ENCODE measurements at regions not wholly inside any gene's neighbourhood (a gene's known extent, or its start where the extent isn't known, plus 50 kb on each side); places are given as distances from the start of the nearest gene placed in this dataset.

DNA sequence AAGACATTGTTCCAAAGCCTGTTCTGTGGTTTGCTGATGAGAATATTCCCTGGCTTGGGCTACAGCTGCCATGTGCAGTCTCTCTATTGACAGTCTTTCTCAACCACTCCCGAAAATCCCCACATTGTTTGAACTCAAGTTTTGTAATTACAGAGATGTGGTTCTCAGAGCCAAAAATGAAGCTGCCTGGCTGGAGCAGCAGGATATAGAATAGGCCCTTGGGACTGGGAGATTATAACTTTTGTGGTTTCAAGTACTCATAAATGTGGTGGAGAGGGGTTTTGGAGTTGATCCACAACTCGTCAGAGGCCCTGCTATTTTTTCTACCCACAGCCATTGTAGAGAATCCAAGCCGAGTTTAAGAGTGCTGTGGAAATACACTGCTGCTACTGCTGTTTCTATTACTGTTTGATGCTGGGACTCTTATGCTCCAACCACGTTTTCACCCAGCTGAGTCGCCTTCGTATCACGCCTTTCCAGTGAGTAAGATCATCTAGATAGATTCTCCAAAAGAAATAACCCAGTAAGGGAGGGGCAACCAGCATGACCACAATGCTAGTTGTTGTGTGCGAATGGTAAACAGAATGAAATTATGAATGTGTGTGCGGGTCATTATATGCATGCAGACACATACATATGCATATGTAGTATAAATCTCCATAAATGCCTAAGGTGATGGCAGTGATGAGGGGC lies 57.1 kb upstream of the ATXN3L start (continued):
- TF ChIP-seq MXI1 (IDR thresholded peaks at IDR 0.05; ENCODE audit: low read depth, low read length) (no peak), BHLHE40 (IDR thresholded peaks at IDR 0.05; ENCODE audit: borderline replicate concordance in 1 of 2, low read depth in 2 of 2, low read length in 1 of 2) (peak in 1 of 2 experiments; percentile 6; a peak in 1 of 4 replicates), BMI1 (IDR thresholded peaks at IDR 0.05; ENCODE audit: borderline replicate concordance) (no peak), IKZF2 (IDR thresholded peaks at IDR 0.05) (peak; percentile 73 to 77), MTA2 (IDR thresholded peaks at IDR 0.05; ENCODE audit: low read depth) (peak; percentile 23; the same call in 1 of the 2 replicates), MEF2B (IDR thresholded peaks at IDR 0.05; ENCODE audit: partially characterized antibody, poor library complexity, severe bottlenecking) (peak; percentile 47), JUND (IDR thresholded peaks at IDR 0.05; ENCODE audit: low read depth, low read length) (no peak), NFIC (IDR thresholded peaks at IDR 0.05; ENCODE audit: low read depth, low read length) (peak; percentile 66), SUZ12 (IDR thresholded peaks at IDR 0.05; ENCODE audit: unreplicated experiment) (no peak), CREM (IDR thresholded peaks at IDR 0.05; ENCODE audit: low read depth) (no peak), RUNX3 (IDR thresholded peaks at IDR 0.05; ENCODE audit: low read length) (peak; percentile 81), TCF12 (IDR thresholded peaks at IDR 0.05; ENCODE audit: low read depth, low read length) (no peak), YBX1 (IDR thresholded peaks at IDR 0.05) (no peak), IKZF1 (conservative IDR thresholded peaks at IDR 0.05) (peak; percentile 78), RBBP5 (conservative IDR thresholded peaks at IDR 0.05) (no peak), HCFC1 (IDR thresholded peaks at IDR 0.05; ENCODE audit: low read length) (no peak), TARDBP (IDR thresholded peaks at IDR 0.05; ENCODE audit: borderline replicate concordance) (no peak), CBFB (IDR thresholded peaks at IDR 0.05; ENCODE audit: low read depth) (no peak), TCF3 (IDR thresholded peaks at IDR 0.05; ENCODE audit: borderline replicate concordance, insufficient read depth, low read depth, low read length) (no peak)
- TF ChIP-seq, protein P1, sequence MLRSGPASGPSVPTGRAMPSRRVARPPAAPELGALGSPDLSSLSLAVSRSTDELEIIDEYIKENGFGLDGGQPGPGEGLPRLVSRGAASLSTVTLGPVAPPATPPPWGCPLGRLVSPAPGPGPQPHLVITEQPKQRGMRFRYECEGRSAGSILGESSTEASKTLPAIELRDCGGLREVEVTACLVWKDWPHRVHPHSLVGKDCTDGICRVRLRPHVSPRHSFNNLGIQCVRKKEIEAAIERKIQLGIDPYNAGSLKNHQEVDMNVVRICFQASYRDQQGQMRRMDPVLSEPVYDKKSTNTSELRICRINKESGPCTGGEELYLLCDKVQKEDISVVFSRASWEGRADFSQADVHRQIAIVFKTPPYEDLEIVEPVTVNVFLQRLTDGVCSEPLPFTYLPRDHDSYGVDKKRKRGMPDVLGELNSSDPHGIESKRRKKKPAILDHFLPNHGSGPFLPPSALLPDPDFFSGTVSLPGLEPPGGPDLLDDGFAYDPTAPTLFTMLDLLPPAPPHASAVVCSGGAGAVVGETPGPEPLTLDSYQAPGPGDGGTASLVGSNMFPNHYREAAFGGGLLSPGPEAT (IDR thresholded peaks at IDR 0.05; ENCODE audit: low read depth), result peak; percentile 74; the same call in 1 of the 2 replicates
- TF ChIP-seq, protein P2, sequence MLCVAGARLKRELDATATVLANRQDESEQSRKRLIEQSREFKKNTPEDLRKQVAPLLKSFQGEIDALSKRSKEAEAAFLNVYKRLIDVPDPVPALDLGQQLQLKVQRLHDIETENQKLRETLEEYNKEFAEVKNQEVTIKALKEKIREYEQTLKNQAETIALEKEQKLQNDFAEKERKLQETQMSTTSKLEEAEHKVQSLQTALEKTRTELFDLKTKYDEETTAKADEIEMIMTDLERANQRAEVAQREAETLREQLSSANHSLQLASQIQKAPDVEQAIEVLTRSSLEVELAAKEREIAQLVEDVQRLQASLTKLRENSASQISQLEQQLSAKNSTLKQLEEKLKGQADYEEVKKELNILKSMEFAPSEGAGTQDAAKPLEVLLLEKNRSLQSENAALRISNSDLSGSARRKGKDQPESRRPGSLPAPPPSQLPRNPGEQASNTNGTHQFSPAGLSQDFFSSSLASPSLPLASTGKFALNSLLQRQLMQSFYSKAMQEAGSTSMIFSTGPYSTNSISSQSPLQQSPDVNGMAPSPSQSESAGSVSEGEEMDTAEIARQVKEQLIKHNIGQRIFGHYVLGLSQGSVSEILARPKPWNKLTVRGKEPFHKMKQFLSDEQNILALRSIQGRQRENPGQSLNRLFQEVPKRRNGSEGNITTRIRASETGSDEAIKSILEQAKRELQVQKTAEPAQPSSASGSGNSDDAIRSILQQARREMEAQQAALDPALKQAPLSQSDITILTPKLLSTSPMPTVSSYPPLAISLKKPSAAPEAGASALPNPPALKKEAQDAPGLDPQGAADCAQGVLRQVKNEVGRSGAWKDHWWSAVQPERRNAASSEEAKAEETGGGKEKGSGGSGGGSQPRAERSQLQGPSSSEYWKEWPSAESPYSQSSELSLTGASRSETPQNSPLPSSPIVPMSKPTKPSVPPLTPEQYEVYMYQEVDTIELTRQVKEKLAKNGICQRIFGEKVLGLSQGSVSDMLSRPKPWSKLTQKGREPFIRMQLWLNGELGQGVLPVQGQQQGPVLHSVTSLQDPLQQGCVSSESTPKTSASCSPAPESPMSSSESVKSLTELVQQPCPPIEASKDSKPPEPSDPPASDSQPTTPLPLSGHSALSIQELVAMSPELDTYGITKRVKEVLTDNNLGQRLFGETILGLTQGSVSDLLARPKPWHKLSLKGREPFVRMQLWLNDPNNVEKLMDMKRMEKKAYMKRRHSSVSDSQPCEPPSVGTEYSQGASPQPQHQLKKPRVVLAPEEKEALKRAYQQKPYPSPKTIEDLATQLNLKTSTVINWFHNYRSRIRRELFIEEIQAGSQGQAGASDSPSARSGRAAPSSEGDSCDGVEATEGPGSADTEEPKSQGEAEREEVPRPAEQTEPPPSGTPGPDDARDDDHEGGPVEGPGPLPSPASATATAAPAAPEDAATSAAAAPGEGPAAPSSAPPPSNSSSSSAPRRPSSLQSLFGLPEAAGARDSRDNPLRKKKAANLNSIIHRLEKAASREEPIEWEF (IDR thresholded peaks at IDR 0.05; ENCODE audit: insufficient replicate concordance, low read depth, low read length), result no peak
